Heart left ventricle (tissue), 13 donors: ENCODE measurements at regions not wholly inside any gene's neighbourhood (a gene's known extent, or its start where the extent isn't known, plus 50 kb on each side); places are given as distances from the start of the nearest gene placed in this dataset.

ENCODE experiments used
- CTCF ChIP-seq, 12 donors: fragments of 200-600 bp; sonication (generic) in 4 of 12; IDR thresholded peaks; one replicate each; pipeline versions ENCODE4 v1.5.0 to v1.8.0; 2018 to 2022; ENCODE audit warnings: antibody characterized with exemption in 12 of 12, mild to moderate bottlenecking in 5 of 12
- POLR2A ChIP-seq, 2 donors: fragments of 450-650 bp; IDR thresholded peaks; one replicate each; pipeline ENCODE4 v1.6.1; 2017; ENCODE audit warnings: antibody characterized with exemption in 2 of 2, mild to moderate bottlenecking in 2 of 2, moderate library complexity in 2 of 2
- donor health status: ischemic (EF 13 %, LVEDD 7.1; RV severe dilation, severe dysfunction).
- donor health status: DM: no; HTN: yes; CAD: no.
- donor health status: DM: no; HTN: no; CAD: no.
- donor health status: ischemic (EF 25% LVEDD 6.9; RV normal size, moderate dysfunction).
- donor health status: ischemic (EF 25% LVEDD 5.7; RV mildly dilated, moderate dysfunction).
- donor health status: ischemic (EF 35%, LVEDD 5.7; RV mildly dilated, moderate dysfunction).
- donor health status: nonischemic (EF 11% LVEDD 7.7; RV severe dilation, severe dysfunction).
- donor health status: DM: yes; HTN: yes; CAD: no.
- donor health status: PGD.
- donor health status: ischemic (EF 29% LVEDD 5.4; RV normal size, mild dysfunction).
- donor health status: nonischemic (EF 23%, LVEDD 6.1; RV moderate dilation, normal function).

- TF ChIP-seq CTCF (IDR thresholded peaks at IDR 0.05): no peak
- no peak for TF ChIP-seq POLR2A (IDR thresholded peaks at IDR 0.05)
These were observed 82.5 kb downstream of the THNSL2 start for GRCh38 chr2:88252646-88253045.
